ENCODE measurements at regions not wholly inside any gene's neighbourhood (a gene's known extent, or its start where the extent isn't known, plus 50 kb on each side); places are given as distances from the start of the nearest gene placed in this dataset.

DNA sequence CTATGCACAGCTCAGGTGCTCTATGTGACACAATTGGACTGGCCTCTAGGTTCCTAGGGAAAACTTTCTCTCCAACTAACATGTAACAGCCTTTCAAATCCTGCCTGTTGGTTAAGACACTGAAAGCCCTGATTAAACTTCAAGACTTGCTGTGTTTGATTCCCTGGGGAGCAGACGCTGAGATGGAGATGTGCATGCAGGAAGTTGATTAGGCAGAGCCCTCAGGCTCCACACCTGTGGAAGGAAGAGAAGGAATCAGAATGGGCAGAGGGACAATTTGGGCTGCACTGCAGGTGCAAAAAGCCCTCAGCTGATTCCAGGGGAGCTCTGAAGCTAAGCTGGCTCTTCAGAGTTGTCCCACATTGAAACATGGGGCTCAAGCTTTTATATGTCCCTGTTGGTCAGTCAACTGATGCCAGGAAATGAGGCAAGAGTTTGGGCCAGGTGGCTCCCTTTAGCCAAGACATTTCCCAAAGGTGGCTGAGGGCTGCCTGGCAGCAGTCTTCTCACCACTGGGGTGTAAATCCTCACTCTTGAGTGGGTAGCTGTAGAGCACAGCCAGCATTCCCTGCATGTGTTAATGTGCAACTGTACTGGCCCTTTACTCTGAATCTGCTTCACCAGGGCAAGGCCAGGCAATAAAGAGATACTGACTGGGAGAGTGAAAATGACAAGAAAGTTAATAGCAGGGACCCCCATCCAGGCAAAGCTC, 199.5 kb upstream of the DDX18 start:
- Histone ChIP-seq H4K20me1 (ENCODE audit: insufficient read depth) (no peaks in the 10 kb centered on the region), H3K79me2 (ENCODE audit: insufficient read depth, low read length) (no peaks in the 10 kb centered on the region), H3K9me2 (ENCODE audit: insufficient read depth) (no peaks in the 10 kb centered on the region), H3K9me3 (ENCODE audit: control insufficient read depth in 1 of 2, insufficient read depth in 1 of 2, low read depth in 1 of 2, low read length in 2 of 2) (no peaks in the 10 kb centered on the region), H3K4me1 (ENCODE audit: control insufficient read depth in 1 of 2, insufficient read depth in 2 of 2, low read length in 2 of 2) (no peaks in the 10 kb centered on the region), H3K27me3 (ENCODE audit: insufficient read depth, low read length) (no peaks in the 10 kb centered on the region), H3K4me2 (ENCODE audit: low read length) (no peak overlapping the region), H3K9ac (ENCODE audit: low read length) (no peak overlapping the region), H3K4me3 (replicated peaks in 1 of 2; ENCODE audit: low read depth in 1 of 2, low read length in 2 of 2) (no peak overlapping the region), H3K27ac (ENCODE audit: low read depth, low read length) (no peak overlapping the region), H2AFZ (ENCODE audit: low read depth, low read length, poor library complexity, severe bottlenecking) (no peak overlapping the region), H3K36me3 (ENCODE audit: control insufficient read depth in 1 of 2, insufficient read depth in 2 of 2, low read length in 2 of 2) (no peaks in the 10 kb centered on the region)
- ChIA-PET POLR2A (no interaction called here), RAD21 (ENCODE audit: low non-redundant PET in 1 of 2, low total read pairs in 2 of 2, uncharacterized antibody in 2 of 2, unreplicated experiment in 2 of 2) (no interaction called here), CTCF (no interaction called here)
- ATAC-seq (no peak), DNase-seq (ENCODE audit: low read depth, low spot score) (no peak)
- TF ChIP-seq, protein P1, sequence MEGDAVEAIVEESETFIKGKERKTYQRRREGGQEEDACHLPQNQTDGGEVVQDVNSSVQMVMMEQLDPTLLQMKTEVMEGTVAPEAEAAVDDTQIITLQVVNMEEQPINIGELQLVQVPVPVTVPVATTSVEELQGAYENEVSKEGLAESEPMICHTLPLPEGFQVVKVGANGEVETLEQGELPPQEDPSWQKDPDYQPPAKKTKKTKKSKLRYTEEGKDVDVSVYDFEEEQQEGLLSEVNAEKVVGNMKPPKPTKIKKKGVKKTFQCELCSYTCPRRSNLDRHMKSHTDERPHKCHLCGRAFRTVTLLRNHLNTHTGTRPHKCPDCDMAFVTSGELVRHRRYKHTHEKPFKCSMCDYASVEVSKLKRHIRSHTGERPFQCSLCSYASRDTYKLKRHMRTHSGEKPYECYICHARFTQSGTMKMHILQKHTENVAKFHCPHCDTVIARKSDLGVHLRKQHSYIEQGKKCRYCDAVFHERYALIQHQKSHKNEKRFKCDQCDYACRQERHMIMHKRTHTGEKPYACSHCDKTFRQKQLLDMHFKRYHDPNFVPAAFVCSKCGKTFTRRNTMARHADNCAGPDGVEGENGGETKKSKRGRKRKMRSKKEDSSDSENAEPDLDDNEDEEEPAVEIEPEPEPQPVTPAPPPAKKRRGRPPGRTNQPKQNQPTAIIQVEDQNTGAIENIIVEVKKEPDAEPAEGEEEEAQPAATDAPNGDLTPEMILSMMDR (IDR thresholded peaks at IDR 0.05 in 2 of 3, conservative IDR thresholded peaks at IDR 0.05 in 1 of 3; ENCODE audit: borderline replicate concordance in 1 of 3, insufficient read depth in 1 of 3, low read depth in 2 of 3, low read length in 2 of 3): no peak
- TF ChIP-seq EGR1 (IDR thresholded peaks at IDR 0.05; ENCODE audit: low read depth) (no peak), SRF (IDR thresholded peaks at IDR 0.05; ENCODE audit: low read depth) (no peak), CBX3 (IDR thresholded peaks at IDR 0.05; ENCODE audit: low read depth) (no peak), CEBPB (IDR thresholded peaks at IDR 0.05; ENCODE audit: low read depth) (no peak), EZH2phosphoT487 (IDR thresholded peaks at IDR 0.05; ENCODE audit: borderline replicate concordance) (no peak), ZNF274 (IDR thresholded peaks at IDR 0.05; ENCODE audit: low read depth, low read length) (no peak), ZFX (IDR thresholded peaks at IDR 0.05) (no peak)
- TF ChIP-seq, protein P2, sequence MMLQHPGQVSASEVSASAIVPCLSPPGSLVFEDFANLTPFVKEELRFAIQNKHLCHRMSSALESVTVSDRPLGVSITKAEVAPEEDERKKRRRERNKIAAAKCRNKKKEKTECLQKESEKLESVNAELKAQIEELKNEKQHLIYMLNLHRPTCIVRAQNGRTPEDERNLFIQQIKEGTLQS (IDR thresholded peaks at IDR 0.05): no peak
- TF ChIP-seq, protein P3, sequence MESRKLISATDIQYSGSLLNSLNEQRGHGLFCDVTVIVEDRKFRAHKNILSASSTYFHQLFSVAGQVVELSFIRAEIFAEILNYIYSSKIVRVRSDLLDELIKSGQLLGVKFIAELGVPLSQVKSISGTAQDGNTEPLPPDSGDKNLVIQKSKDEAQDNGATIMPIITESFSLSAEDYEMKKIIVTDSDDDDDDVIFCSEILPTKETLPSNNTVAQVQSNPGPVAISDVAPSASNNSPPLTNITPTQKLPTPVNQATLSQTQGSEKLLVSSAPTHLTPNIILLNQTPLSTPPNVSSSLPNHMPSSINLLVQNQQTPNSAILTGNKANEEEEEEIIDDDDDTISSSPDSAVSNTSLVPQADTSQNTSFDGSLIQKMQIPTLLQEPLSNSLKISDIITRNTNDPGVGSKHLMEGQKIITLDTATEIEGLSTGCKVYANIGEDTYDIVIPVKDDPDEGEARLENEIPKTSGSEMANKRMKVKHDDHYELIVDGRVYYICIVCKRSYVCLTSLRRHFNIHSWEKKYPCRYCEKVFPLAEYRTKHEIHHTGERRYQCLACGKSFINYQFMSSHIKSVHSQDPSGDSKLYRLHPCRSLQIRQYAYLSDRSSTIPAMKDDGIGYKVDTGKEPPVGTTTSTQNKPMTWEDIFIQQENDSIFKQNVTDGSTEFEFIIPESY (IDR thresholded peaks at IDR 0.05; ENCODE audit: extremely low read depth, insufficient replicate concordance, low read length): no peak
- no TSS peak for BruUV-seq (replicated peaks)
- intact Hi-C loops (cut with micrococcal nuclease): no loop called here
